ENCODE measurements at regions not wholly inside any gene's neighbourhood (a gene's known extent, or its start where the extent isn't known, plus 50 kb on each side); places are given as distances from the start of the nearest gene placed in this dataset.

DNA sequence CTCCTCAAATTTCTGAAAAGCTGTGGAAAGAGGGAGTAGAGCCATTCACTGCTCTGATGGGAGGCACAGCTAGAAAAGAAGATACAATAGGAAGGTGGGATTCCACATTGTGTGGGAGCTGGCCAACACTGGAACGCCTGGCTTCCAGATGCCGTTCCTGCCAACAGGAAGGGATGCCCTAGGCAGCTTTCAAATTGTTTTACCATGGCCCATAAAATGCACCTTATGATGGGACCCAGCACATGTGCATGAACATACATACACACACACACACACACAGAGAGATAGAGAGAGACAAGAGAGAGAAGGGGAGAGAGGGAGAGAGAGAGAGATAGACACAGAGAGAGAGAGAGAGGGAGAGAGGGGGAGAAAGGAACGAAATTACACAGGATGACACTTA lies 86.1 kb upstream of the BZW1 start:
- ChIA-PET POLR2A (no interaction called here), CTCF (interaction anchor here (0.5 kb wide), 1 partner anchor 108 kb away, joined by 5 read pairs; no protein-coding TSS in a partner anchor)

DNA sequence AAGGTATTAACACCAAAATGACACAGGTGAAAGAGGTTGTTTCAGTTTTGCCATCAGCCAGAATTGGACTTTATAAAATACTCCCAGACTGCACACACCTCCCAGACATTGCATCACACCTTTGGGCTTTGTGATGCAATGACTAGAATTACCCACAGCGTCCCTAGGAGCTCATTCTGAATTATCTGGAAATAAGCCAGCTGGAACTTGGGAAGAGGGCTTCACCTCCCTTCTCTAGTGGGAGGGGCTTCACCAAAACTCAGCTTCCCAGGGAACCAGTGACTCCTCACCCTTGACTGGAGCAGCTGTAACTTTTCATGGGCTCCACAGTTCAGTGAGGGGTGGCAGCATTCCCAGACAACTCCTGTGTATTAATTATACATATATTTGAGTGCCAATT lies 83.1 kb upstream of the BZW1 start:
- ChIA-PET CTCF (no interaction called here), POLR2A (no interaction called here)

DNA sequence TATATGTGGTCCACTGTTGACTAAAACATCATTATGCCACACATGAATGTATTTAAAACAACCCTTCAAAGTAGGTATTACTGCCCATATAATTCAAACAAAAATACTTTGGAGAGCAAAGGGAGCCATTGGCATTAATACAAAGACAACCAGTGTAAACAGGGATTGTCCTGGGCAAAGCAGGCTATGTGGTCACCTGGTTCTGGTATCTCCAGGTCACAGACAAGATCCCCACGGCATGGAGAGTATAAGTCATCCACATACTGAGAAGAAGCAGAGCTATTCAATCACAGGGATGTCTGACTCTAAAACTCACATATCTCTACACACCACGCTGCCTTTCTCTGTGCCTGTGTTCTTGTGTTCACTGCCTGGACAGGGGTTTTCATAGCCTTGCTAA lies 81.4 kb upstream of the BZW1 start:
- CTCF ChIA-PET: no interaction called here
- POLR2A ChIA-PET: no interaction called here

DNA sequence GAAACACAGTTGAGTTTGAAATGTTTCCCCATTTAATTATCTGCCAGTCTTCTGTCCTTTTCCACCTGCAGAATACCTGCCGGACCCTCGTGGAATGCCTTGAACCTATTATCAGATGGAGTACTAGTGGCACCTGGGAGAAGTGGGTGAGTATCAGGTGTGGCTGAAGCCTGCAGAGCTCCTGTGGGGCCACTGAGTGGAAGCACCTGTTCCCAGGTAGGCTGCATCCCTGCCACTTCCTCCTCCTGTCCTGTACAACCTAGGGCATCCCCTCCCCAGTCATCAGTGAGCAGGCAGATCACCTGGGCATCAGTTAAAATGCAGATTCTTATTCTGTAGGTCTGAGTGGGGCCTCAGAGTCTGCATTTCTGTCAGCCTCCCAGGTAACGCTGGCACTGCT lies 80.8 kb upstream of the BZW1 start:
- ChIA-PET POLR2A (no interaction called here), CTCF (no interaction called here)

DNA sequence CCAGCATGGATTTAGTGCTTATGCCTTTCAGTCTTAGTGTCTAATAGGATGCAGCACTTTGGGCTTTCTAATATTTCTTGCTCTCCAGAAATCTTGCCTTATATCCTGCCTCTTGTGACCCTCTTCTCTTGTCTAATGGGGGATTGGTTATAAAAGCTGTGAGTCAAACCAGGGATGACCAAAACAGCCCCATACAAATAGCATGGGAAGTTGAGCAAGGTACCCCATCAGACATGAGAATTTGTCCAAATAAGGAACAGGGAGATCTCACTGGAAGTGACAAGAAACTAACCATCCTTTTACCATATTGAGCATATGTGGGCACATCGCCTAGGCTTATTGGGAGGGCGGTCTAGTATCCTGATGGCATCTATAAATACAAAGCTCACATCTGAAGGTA lies 78.8 kb upstream of the BZW1 start:
- POLR2A ChIA-PET: no interaction called here
- CTCF ChIA-PET: no interaction called here

DNA sequence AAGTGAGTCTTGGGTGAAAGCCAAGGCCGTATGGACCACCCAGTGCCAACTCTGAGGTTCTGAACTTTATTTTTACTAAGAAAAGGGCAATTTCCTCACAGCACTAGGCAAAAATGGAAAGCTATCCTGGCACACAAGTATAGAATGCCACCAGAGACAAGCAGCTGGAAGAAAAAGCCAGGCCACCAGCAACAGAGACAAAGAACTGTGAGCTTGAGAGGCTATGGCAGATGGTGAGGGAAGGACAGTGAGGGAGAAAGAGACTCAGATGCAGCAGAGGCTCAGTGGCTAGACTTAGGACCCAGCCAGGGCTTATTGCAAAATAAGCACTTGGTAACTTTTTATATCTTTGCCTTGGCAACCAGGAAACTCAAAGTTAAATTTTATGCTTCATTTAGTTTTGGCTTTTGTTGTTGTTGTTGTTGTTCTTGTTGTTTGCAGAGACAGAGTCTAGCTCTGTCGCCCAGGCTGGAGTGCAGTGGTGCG lies 78.0 kb upstream of the BZW1 start:
- POLR2A ChIA-PET: interaction anchor here (1.3 kb wide), 1 partner anchor 21 kb away, joined by 3 read pairs; no protein-coding TSS in a partner anchor

DNA sequence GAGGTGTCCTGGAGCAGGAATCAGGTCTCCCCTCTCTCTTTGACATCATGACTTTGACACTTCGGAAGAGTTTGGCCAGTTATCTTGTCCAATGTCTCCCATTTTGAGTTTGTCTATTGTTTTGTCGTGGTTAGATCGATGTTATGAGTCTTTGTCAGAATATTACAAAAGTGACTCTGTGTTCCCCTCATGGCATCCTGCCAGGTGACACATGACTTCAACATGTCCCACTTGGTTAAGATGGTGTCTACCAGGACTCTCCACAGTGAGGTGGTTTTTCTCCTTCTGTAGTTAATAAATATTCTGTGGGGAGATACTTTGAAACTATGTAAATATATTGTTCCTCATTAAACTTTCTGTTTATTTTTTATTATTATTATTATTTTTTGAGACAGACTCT lies 76.6 kb upstream of the BZW1 start:
- ChIA-PET CTCF (interaction anchor here (0.8 to 1.0 kb wide), 2 partner anchors 22 to 157 kb away, joined by 3 to 5 read pairs; no protein-coding TSS in a partner anchor), POLR2A (interaction anchor here (0.6 to 1.3 kb wide), 2 partner anchors 22 to 194 kb away, joined by 3 read pairs; no protein-coding TSS in a partner anchor)

More for the DNA sequence above, 78.0 kb upstream of the BZW1 start:
- CTCF ChIA-PET: no interaction called here

DNA sequence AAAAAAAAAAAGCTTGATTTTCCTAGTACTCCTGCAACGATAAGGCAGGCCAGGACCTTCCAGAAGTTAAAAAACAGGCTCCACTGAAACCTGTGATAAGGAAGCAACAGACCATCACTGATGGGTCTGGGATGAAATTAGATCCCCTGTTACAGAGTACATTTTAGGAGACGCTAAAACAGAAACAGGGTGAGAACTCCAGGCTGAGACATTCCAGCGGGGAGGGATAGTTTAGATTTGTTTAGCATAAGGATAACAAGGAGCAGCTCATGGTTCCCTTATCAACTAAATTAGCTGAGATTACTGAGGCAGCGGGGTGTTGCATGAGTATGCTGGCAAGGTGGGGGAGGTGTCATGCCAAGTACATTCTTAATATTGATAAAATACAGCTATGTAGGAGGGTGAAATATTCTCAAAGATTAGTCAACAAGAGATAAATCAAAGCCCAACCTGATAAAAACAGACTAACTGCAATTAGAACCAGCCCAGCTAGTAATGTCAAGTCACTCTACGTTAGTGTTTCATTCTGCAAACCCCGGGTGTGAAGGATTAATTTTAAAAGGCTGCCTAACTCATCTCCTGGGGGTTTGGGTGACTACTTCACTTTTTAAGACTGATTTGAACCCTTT lies 75.0 kb upstream of the BZW1 start:
- ChIA-PET CTCF (interaction anchor here (0.7 to 1.3 kb wide), 3 partner anchors 70 to 160 kb away, joined by 3 to 5 read pairs (median 3); no protein-coding TSS in a partner anchor), POLR2A (interaction anchor here (0.6 kb wide), 2 partner anchors 88 to 760 kb away, joined by 4 read pairs; no protein-coding TSS in a partner anchor)

DNA sequence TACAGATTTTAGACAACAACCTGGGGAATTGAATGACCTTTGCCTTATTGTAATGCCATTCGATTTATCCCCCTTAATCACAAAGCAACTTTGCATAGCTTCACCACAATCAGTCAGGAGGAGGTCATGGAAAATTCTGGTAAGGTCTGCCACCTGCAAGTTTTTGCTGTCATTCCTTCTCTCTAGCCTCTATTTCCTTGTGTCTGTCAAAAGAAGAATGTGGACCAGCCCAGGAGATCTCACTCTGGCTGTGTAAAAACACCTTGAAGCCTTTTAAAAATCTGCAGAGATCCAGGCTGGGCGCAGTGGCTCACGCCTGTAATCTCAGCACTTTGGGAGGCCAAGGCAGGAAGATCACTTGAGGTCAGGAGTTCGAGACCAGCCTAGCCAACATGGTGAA lies 74.1 kb upstream of the BZW1 start:
- ChIA-PET CTCF (interaction anchor here (1.3 kb wide), 1 partner anchor 159 kb away, joined by 3 read pairs; no protein-coding TSS in a partner anchor), POLR2A (interaction anchor here (0.6 kb wide), 1 partner anchor 88 kb away, joined by 4 read pairs; no protein-coding TSS in a partner anchor)

DNA sequence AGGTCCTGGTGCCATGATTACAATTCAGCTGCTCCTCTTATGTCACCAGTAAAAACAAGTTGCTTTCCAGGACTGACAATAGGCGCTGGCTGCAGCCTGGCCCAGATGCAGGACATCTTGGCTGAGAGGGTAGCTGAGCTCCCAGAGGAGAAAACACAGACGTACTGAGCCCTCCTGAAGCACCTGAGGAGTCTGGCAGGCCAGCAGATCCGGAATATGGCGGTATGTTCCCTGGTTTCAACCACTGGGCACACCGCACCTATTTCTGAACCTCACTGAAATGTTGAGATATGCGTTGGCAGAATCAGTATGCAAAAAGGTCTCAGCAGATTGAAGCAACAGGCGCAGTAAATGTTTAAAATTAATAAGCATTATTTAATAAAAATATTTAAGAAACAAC lies 73.1 kb upstream of the BZW1 start:
- CTCF ChIA-PET: no interaction called here
- POLR2A ChIA-PET: no interaction called here

DNA sequence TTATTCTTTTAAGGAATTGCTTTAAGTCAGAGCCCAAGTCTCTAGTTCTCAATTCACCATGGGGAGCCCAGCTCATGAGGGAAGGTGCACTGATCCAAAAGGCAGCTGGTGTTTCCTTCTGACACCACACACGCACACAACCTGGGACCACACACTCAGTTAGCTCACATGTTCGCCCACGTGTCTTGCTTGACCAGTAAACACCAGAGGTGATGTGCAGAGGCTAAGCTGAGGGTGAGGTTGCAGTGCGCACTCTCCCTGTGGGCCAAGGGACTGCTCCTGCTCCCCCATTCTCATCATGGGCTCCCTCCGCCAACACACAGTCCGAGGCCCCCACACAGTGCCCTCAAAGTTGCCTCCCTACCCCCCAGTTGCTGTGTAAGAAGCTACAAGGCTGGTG lies 70.8 kb upstream of the BZW1 start:
- ChIA-PET POLR2A (no interaction called here), CTCF (interaction anchor here (0.8 kb wide), 1 partner anchor 19 kb away, joined by 3 read pairs; no protein-coding TSS in a partner anchor)

DNA sequence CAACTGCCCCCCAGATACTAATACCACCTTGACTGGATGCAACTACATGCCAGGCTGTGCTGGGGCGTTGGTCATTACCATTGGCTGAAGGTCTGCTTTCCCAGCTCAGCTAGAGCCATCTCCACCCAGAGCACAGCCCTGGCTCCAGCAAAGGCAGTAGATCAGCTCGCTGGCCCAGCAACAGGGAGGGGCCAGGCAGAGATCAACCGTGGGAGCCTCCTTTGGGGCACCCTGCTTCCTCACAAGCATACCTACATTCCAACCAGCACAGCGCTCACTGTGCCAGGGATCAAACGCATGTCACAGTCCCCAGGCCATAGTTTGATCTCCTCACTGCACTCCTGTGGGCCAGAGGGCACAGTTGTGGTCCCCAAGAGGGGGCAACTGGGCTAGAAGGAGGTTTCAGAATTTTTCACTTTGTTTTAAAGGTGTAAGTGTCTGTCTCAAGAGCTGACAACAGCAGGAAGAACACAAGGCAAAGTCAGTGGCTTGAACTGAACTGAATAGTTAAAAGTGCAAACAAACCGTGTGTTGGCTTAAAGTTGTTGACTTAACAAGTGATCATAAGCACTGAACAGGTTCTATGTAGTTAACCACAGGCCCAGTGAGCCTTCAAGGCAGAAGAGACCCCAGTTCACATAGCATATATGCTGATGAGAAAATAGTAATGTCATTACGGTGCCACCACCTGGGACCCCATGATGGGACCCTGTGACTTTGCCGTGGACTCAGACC lies 70.1 kb upstream of the BZW1 start:
- ChIA-PET POLR2A (no interaction called here), CTCF (no interaction called here)

DNA sequence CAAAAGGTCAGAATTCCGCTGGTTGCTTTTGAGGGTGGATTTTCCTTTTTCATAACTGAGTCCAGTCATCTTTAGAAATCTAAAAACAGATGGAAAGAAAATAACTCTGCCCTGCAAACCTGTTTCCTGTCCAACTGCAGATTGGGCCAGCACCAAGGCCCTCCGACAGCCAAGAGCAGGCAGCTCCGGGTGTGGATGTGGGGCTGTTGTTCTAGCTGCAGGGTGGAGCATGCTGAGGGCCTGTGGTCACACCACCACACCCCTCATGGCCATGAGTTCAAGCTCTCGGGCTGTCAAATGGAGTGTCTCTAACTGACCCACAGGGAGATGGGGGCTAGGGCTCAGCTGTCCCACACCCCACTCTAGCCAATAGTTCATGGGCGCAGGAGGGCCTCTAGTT lies 69.3 kb upstream of the BZW1 start:
- CTCF ChIA-PET: no interaction called here
- POLR2A ChIA-PET: no interaction called here

DNA sequence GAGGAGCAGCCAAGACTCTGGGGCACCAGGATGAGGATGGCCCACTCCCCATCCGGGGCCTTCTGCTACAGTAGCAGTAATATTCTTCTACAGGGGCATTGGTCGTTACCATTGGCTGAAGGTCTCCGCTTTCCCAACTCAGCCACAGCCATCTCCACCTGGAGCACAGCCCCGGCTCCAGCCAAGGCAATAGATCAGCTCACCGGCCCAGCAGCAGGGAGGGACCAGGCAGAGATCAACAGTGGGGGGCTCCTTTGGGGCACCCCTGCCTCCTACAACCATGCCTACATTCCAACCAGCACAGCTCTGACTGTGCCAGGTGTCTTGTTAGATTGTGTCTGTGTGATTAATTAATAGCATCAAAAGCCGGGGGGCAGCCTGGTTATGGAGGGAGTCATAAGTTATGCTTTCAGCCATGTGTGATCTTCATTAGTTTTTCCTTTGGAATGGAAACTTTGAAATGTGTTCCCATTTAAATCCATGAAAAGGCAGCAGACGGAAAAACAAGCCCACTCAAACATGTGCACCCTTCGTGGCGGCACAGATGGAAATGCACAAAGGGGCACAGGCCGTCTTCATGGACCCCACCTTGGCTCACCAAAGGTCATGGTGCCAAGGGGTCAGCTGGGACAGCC lies 68.6 kb upstream of the BZW1 start:
- POLR2A ChIA-PET: no interaction called here
- CTCF ChIA-PET: no interaction called here

DNA sequence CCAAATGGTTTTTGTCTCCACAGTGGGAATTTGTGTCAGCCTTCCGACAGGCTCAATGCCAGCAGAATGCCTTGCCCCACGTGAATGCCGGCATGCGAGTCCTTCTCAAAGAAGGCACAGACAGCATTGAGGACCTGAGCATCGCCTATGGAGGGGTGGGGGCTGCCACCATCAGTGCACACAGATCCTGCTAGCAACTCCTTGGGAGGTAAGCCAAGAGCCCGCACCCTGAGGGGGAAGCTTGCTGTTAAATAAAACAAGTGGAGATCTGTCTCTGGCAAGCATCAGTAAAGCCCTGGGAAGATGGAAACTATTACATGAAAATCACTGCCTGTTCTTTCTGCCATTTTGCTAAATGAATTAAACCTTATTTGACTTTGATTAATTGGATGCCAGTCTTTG lies 67.5 kb upstream of the BZW1 start:
- ChIA-PET POLR2A (no interaction called here), CTCF (no interaction called here)

DNA sequence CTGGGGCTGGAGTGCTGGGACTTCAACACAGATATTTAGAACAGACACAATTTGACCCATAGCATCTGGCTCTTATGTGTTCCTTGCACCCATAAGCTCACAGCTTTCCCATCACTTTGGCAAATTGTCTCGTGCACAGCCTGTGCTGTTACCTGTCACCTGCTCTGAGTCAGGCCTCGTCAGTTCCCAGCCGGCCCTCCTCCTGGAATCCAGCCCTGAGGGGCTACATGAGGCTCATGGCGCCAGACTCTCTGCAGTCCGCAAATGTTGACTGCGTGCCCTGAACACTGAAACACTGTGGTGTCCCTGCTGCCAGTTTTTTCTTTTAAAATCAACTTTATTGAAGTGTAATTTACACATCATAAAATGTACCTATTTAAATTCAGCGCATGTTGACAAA lies 65.4 kb upstream of the BZW1 start:
- POLR2A ChIA-PET: no interaction called here
- CTCF ChIA-PET: interaction anchor here (1.0 kb wide), 1 partner anchor 28 kb away, joined by 3 read pairs; no protein-coding TSS in a partner anchor

DNA sequence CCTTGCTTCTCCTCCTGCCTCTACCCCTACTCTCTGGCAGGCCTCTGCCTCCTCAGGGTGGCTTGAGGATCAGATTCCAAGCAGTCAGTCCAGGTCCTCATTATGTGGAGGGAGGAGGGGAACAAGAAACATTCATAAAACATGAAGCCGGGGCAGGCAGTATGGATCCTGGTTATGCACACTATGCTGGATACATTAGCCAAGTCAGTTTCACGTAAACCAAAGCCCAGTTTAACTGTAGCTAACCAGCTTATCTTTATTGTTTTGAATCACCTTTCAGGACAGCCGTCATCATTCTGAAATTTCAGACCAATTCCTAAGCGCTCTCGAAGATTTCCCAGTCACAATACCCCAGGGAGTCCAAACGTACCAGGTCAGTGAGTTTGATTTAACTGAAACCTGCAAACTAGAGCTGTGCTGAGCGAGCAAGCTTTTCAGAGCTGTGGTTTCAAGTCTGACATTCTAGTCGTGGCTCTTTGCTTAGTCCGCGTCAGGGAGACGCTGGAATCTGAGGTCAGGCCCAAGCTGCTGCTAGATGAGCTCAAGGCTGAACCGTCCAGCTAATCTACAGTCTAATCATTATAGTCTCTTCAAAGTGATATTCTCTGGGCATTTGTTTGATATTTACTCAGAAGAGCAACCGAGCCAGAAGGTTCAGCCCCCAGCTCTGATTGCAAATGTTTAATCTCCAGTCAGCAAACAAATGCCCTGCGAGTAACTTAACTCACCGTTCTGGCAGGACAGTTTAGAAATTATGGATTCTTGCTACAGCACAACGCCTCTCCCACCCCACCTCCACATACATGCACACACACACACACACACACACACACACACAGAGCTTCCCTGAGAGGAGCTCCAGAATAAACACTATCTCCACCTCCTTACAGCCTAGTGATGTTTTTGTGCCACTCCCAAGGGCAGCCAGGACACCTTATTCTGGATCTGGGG lies 63.8 kb upstream of the BZW1 start:
- CTCF ChIA-PET: no interaction called here
- POLR2A ChIA-PET: no interaction called here

DNA sequence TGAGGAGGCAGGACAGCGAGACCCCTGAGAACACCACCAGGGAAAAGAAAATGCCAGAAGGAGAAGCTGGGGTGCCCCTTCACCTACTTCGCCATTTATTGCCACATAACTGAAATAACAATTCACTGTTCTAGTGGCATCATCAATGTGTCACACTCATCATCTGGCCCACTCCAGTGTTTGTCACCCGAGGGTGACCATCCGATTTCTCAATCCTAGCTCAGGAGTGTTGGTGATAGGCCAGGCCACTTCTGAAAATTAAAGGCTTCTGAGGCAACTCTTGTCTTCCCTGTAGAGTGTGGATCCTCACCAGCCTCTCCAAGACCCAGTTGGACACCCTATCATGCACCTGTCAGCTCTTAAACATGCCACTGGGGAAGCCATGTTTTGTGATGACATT lies 62.9 kb upstream of the BZW1 start:
- POLR2A ChIA-PET: no interaction called here
- CTCF ChIA-PET: no interaction called here

DNA sequence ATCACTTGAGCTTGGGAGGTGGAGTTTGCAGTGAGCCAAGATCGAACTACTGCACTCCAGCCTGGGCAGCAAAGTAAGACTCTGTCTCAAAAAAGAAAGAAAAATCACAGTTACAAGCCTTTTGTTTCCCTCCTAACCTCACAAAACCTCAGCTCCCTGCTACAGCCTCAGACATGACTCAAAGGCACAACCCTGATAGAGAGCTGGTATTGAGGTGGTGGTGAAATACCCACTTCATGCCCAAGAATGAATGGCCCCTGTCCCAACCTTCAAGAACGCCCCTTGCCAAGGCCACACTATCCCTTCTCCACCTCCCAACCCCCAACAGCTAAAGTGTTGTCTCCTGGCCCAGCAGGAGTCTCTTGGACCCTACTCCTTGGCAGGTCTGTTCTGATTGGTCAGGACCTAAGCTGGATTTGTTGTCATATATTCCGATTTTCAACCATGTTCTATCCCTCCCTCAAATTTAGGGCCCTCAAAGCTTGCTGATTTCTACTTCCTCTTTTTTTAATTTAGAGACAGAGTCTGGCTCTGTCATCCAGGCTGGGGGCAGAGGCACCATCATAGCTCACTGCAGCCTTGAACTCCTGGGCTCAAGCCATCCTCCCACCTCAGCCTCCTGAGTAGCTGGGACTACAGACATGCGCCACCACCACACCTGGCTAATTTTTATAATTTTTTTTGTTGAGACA lies 61.9 kb upstream of the BZW1 start:
- ChIA-PET CTCF (interaction anchor here (0.5 kb wide), 1 partner anchor 53 kb away, joined by 3 read pairs; no protein-coding TSS in a partner anchor), POLR2A (no interaction called here)
